NCI-H2196 treated with DMSO at 0.1 percent for 48 hours (cell line): ENCODE measurements at regions not wholly inside any gene's neighbourhood (a gene's known extent, or its start where the extent isn't known, plus 50 kb on each side); places are given as distances from the start of the nearest gene placed in this dataset.

ENCODE experiments used
- DNase-seq: peaks from one replicate; lab custom pipeline; 2025; ENCODE audit not compliant: unreplicated experiment; lab: John Stamatoyannopoulos, UW

DNA sequence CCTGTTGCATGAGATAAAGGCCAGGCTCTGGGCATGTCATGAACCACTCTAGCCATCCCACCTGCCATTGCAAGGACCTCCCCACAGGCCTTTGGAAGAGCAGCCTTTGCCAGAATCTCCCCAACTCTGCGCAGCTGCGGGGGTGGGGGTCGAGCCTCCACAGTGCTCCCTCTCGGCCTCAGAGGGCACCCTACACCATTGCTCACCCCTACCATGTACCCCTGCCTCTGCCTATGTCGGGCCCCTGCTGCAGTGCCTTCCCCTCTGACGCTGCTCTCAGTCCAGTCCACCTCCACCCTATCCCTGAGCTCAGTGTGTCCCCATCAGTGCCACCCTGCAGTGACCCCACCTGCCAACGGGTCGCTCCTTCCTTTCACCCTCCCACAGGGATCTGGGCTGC lies 679.7 kb upstream of the RAB6C start:
- no peak for DNase-seq

DNA sequence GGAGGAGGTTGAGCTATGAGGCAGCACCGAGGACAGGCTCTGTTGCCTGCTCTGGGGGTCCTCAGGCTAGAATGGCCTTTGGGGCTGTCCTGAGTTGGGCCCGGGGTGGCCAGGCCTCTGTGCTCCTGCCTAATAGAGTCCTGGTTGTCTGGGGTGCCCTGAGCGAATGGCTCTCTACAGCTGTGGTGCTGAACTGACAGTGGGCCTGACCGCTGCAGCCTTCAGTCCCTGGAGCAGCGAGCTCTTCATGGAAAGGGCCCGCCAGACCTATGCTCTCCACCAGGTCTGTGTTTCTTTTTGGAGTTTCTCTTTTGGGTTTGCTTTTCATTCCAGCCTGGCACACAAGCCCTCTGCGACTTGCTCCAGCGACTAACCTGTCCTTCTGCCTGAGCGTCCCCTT lies 679.0 kb upstream of the RAB6C start:
- DNase-seq, result no peak

DNA sequence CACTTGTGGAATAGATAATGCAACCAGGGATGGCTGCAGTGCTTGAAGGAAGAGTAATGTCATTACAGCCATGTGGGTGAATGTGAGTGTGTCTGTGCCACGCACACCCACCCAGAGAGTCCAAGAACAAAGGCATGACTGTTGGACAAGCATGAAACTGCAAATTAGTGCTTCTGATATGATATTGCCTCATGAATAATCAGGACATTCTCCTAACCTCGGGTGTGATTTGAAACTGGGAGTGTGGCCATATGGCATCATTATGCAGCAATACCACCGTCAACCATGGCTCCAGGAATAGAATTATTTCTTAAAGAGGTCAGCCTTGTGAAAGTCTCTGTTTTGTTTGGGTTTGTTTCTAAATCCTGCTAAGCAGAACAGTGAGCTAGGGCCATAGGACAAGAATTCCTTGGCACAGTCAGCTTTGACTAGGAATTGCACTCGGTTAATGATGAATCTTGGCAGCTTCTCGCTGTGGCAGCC lies 678.0 kb upstream of the RAB6C start:
- no peak for DNase-seq

DNA sequence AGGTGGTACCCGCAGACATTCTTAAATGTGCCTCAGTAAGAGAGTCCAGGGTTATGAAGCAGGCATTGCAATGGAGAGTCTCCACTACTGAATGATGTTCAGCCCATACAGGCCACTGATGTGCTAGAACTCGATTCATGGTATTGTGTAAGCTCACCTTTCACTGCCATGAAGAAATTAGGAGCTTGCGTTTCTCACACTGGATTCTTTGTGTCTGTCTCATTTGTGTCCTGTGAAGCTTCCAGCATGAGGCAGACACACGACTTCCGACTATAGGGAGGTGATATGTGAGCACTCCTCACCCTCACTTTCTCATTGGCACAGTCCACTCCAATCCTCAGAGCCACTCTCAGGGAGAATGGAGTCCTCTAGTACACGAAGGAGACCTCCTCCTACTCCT lies 677.4 kb upstream of the RAB6C start:
- no peak for DNase-seq

GRCh38 chr2:129302561-129303183 lies 676.8 kb upstream of the RAB6C start:
- DNase-seq, result no peak

- no peak for DNase-seq
Measured at GRCh38 chr2:129314120-129314519, 665.3 kb upstream of the RAB6C start.

DNA sequence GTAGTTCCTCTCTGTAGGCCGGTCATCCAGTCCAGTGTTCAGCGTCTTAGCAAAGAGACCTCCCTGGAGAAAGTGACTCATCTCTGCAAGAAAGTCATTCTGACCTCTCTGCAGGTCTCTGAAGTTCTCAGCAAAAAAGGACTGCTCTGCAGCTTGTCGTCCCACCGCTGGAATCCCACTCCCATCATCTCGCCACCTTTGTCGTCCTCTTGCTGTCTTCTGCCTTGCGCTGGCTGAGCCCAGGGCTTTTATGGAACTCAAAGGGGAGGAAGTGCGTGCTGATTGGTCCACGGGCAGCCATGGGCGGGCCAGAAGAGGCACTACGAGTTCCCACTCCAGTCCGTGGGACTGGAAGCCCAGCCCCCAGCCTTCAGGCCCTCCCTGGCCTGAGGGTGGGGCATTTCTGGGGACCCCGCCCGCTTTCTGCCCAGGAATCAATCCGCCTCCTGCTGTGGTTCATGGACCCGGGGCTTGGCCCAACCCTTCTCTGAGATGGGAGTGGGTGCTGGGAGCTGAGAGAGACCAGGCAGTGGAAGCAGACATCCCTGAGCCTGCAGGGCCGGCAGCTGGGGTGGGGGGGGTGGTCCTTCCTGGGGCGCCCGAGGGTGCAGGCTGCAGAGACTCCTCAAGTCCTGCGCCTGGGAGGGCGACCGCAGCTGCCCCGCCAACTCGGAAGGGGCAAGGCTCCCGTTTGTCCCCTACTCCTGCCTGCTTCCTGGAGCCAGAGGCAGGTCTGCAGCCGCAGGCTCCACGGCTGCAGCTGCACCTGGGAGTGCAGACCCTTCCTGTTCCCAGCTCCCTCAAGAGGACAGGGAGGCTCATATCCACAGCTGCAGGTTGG lies 660.7 kb upstream of the RAB6C start:
- DNase-seq, result no peak

- DNase-seq, result no peak
Measured at GRCh38 chr2:129319422-129319717, 660.1 kb upstream of the RAB6C start.

GRCh38 chr2:129320288-129320687 lies 659.2 kb upstream of the RAB6C start:
- DNase-seq, result no peak

- no peak for DNase-seq
Measured at GRCh38 chr2:129324349-129324748, 655.1 kb upstream of the RAB6C start.

DNA sequence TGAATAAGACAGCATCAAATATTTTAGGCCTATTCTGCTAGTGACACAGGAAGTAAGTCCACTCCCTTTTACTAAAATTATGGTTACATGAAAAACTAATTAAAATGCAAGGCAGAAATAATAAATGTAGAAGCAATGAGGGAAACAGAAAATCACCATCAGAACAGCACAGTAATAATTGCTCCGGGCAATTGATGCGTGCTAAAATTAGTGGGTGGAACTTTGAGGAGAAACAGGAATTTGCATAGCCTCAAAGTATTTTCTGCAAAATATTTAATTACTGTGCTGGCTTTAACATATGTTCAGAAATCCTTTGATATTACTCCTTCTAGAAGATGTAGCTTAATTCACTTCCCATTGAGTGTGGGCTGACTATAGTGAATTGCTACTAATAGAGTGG lies 654.3 kb upstream of the RAB6C start:
- DNase-seq, result no peak

- DNase-seq, result no peak
Measured at GRCh38 chr2:129329574-129329973, 649.9 kb upstream of the RAB6C start.

- no peak for DNase-seq
Measured at GRCh38 chr2:129330504-129330903, 649.0 kb upstream of the RAB6C start.

GRCh38 chr2:129331638-129332037 lies 647.8 kb upstream of the RAB6C start:
- no peak for DNase-seq

DNA sequence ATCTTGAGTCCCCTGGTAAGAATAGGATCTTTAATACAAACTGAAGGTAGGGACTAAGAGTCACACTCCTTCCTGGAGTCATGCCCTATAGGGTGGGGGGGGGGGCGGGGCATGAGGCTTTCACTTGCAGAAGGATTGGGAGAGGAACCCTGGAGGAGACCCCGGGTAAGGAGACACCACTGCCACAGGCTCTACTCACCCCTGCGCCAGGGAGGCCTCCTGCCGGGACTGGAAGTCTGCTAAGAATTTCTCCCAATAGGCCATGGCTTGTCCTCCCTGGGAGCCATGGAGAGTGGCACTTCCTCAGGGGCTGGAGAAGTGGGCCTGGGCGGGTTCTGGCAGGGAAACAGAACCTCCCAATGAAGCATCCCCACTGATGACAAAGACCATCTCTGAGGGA lies 645.3 kb upstream of the RAB6C start:
- DNase-seq, result no peak

- DNase-seq, result no peak
Measured at GRCh38 chr2:129334696-129335410, 644.6 kb upstream of the RAB6C start.

DNA sequence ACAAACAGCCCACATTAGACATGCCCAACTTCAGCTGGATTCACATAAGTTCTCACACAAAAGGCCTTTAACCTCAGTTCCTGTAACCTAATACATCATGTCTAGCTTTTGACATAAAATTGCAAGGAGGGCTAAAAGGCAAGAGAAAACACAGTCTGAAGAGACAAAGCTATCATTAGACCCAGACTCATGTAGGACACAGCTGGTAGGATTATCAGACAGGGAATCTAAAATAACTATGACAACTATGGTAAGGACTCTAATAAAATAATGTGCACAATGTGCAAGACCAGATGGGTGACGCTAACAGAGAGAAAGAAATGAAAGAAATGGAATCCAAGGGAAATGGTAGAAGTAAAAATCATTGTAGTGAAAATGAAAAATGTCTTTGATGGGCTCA lies 643.2 kb upstream of the RAB6C start:
- no peak for DNase-seq

DNA sequence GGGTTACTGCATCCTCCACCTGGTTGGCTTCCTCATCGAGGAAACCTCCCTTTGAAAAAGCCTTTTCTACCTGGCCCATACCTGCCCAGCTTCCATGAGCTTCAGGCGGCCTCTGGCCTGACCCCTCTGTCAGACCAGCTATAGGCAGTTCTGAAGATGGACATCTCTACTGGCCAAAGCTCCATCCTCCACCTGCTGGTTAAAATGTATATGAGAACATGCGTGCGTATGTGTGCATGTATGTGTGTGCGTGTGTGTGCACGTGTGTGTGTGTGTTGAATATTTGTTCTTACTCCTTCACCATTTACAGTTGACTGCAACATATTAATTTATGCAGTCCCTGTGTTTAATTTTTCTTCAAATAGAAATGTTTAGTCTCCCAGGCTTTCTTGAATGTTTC lies 642.4 kb upstream of the RAB6C start:
- no peak for DNase-seq

DNA sequence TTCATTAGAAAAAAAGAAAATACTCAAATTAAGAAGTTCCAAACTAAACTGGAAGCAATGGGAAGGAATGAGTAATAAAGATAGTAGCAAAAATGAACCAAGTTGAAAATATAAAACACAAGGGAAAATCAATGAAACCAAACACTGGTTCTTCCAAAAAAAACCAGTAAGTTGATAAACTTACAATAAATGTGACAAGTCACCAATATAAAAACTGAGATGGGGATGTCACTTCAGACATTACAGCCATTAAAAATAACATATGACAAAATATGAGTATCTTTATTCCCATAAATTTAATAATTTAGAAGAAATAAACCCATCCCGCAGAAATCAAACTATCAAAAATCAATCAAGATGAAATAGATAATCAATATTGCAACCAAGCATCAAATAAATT lies 633.9 kb upstream of the RAB6C start:
- DNase-seq, result no peak

- DNase-seq, result no peak
Measured at GRCh38 chr2:129347486-129348217, 631.8 kb upstream of the RAB6C start.

DNA sequence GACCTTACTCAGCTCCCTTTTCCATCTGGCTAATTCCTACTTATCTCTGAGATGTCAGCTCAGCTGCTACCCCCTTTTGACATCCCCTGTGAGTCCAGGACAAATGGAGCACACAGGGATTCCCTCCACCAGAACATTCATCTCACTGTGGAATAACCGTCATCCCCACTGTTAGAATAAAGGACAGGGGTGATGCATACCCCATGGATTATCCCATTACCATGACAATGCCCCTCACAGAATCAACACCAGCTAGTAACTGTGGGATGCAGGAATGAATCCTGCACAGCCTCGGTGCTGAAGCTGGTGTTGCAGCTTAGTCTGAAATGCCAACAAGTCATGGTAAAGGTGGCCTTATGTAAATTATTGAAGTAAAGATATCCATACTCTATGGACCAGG lies 624.8 kb upstream of the RAB6C start:
- DNase-seq, result no peak

- DNase-seq, result no peak
Measured at GRCh38 chr2:129361688-129362087, 617.8 kb upstream of the RAB6C start.
